H9 (cell line): ENCODE measurements at regions not wholly inside any gene's neighbourhood (a gene's known extent, or its start where the extent isn't known, plus 50 kb on each side); places are given as distances from the start of the nearest gene placed in this dataset.

Experiments used
- DNase-seq: peaks from one replicate; pipeline ENCODE4 v3.0.0-alpha.2; 2017
- H2AFZ ChIP-seq: one replicate; pipeline ENCODE4 v1.6.1; 2013; ENCODE audit warnings: mild to moderate bottlenecking, low read length, control low read depth, moderate library complexity
- H2AK5ac ChIP-seq: 2 replicates; pipeline ENCODE4 v1.6.1; 2013; ENCODE audit warnings: low read length, control low read depth, mixed read lengths; ENCODE audit not compliant: insufficient read length
- H2BK120ac ChIP-seq: one replicate; pipeline ENCODE4 v1.6.1; 2013; ENCODE audit warnings: low read depth, mild to moderate bottlenecking, low read length, control low read depth, inconsistent platforms; ENCODE audit not compliant: poor library complexity, severe bottlenecking
- H2BK12ac ChIP-seq: 2 replicates; pipeline ENCODE4 v1.6.1; 2013; ENCODE audit warnings: low read length, control low read depth, mixed read lengths, low read depth; ENCODE audit not compliant: insufficient read length
- H2BK15ac ChIP-seq: 2 replicates; pipeline ENCODE4 v1.6.1; 2013; ENCODE audit warnings: low read depth, low read length, control low read depth
- H2BK20ac ChIP-seq: one replicate; pipeline ENCODE4 v1.6.1; 2013; ENCODE audit warnings: low read depth, mild to moderate bottlenecking, low read length, control low read depth, inconsistent platforms; ENCODE audit not compliant: poor library complexity, severe bottlenecking
- H2BK5ac ChIP-seq: 2 replicates; pipeline ENCODE4 v1.6.1; 2013; ENCODE audit warnings: low read length, control low read depth, mixed read lengths; ENCODE audit not compliant: insufficient read length
- H3K14ac ChIP-seq: 2 replicates; pipeline ENCODE4 v1.6.1; 2013; ENCODE audit warnings: low read length, control low read depth; ENCODE audit not compliant: insufficient read depth
- H3K18ac ChIP-seq: 2 replicates; pipeline ENCODE4 v1.6.1; 2013; ENCODE audit warnings: low read depth, mild to moderate bottlenecking, mixed read lengths, low read length, control low read depth; ENCODE audit not compliant: insufficient read length
- H3K23ac ChIP-seq: 2 replicates; pipeline ENCODE4 v1.6.1; 2013; ENCODE audit warnings: low read length, control low read depth, mixed read lengths, low read depth; ENCODE audit not compliant: insufficient read length
- H3K23me2 ChIP-seq: 2 replicates; pipeline ENCODE4 v1.6.1; 2013; ENCODE audit warnings: low read depth, mild to moderate bottlenecking, mixed read lengths, low read length, control low read depth; ENCODE audit not compliant: insufficient read length, poor library complexity, severe bottlenecking
- H3K27ac ChIP-seq: 2 replicates; pipeline ENCODE4 v1.5.1; 2013; ENCODE audit warnings: low read length, control low read depth, mixed read lengths, low read depth; ENCODE audit not compliant: insufficient read length
- H3K27me3 ChIP-seq: 2 replicates; pipeline ENCODE4 v1.6.1; 2013; ENCODE audit warnings: low read length, control low read depth, inconsistent platforms; ENCODE audit not compliant: insufficient read depth
- H3K4ac ChIP-seq: 2 replicates; pipeline ENCODE4 v1.6.1; 2013; ENCODE audit warnings: low read depth, mild to moderate bottlenecking, control low read depth, inconsistent platforms, low read length, moderate library complexity
- H3K4me1 ChIP-seq: 2 replicates; pipeline ENCODE4 v1.6.1; 2013; ENCODE audit warnings: low read length, control low read depth, inconsistent platforms; ENCODE audit not compliant: insufficient read depth
- H3K4me2 ChIP-seq: 2 replicates; pipeline ENCODE4 v1.6.1; 2013; ENCODE audit warnings: low read length, control low read depth, mixed read lengths; ENCODE audit not compliant: insufficient read length, insufficient read depth
- H3K56ac ChIP-seq: 2 replicates; pipeline ENCODE4 v1.6.1; 2013; ENCODE audit warnings: low read depth, mild to moderate bottlenecking, mixed read lengths, low read length, control low read depth; ENCODE audit not compliant: insufficient read length
- H3K79me1 ChIP-seq: 2 replicates; pipeline ENCODE4 v1.6.1; 2013; ENCODE audit warnings: low read depth, mild to moderate bottlenecking, moderate library complexity, low read length, control low read depth, inconsistent platforms; ENCODE audit not compliant: insufficient read depth, poor library complexity, severe bottlenecking
- H3K79me2 ChIP-seq: 2 replicates; pipeline ENCODE4 v1.6.1; 2013; ENCODE audit warnings: low read length, control low read depth, inconsistent platforms; ENCODE audit not compliant: insufficient read depth
- H3K9ac ChIP-seq: 2 replicates; pipeline ENCODE4 v1.6.1; 2013; ENCODE audit warnings: low read length, control low read depth, mixed read lengths; ENCODE audit not compliant: insufficient read length; ENCODE audit errors: extremely low read depth
- H3K9me3 ChIP-seq: one replicate; pipeline ENCODE4 v1.6.1; 2013; ENCODE audit warnings: low read depth, low read length, inconsistent platforms; ENCODE audit not compliant: control insufficient read depth
- H3T11ph ChIP-seq: one replicate; pipeline ENCODE4 v1.6.1; 2013; ENCODE audit warnings: mild to moderate bottlenecking, low read length, control low read depth, inconsistent platforms
- H4K20me1 ChIP-seq: one replicate; pipeline ENCODE4 v1.6.1; 2013; ENCODE audit not compliant: control insufficient read depth, insufficient read length, insufficient read depth
- H4K5ac ChIP-seq: 2 replicates; pipeline ENCODE4 v1.6.1; 2013; ENCODE audit warnings: low read depth, mild to moderate bottlenecking, mixed read lengths, low read length, control low read depth; ENCODE audit not compliant: insufficient read length
- H4K8ac ChIP-seq: replicated peaks from 2 replicates; pipeline ENCODE4 v1.6.1; 2013; ENCODE audit warnings: low read length, control low read depth, mixed read lengths, low read depth; ENCODE audit not compliant: insufficient read length
- H4K91ac ChIP-seq: 2 replicates; pipeline ENCODE4 v1.6.1; 2013; ENCODE audit warnings: low read depth, mild to moderate bottlenecking, moderate library complexity, mixed read lengths, low read length, control low read depth; ENCODE audit not compliant: insufficient read length
- H3K27ac Mint-ChIP-seq, 3 experiments: 2 replicates in 2 of 3; 3 replicates in 1 of 3; pipeline ENCODE4 v1.8.0; 2020 to 2021; ENCODE audit warnings: mixed read lengths in 3 of 3, mild to moderate bottlenecking in 1 of 3, moderate library complexity in 1 of 3
- H3K27me3 Mint-ChIP-seq: 2 replicates; pipeline ENCODE4 v1.8.0; 2021; ENCODE audit warnings: low read depth, mild to moderate bottlenecking, moderate library complexity, mixed read lengths
- H3K36me3 Mint-ChIP-seq, 3 experiments: 2 replicates in 2 of 3; 3 replicates in 1 of 3; pipeline ENCODE4 v1.8.0; 2020 to 2021; ENCODE audit warnings: low read depth in 3 of 3, mixed read lengths in 3 of 3; ENCODE audit not compliant: insufficient read depth in 1 of 3
- H3K4me1 Mint-ChIP-seq, 2 experiments: 2 replicates each; pipeline ENCODE4 v1.8.0; 2020; ENCODE audit warnings: mixed read lengths in 2 of 2
- H3K4me3 Mint-ChIP-seq, 2 experiments: 2 replicates in 1 of 2; 3 replicates in 1 of 2; pipeline ENCODE4 v1.8.0; 2020 to 2021; ENCODE audit warnings: mild to moderate bottlenecking in 2 of 2, mixed read lengths in 2 of 2, moderate library complexity in 1 of 2
- H3K9me3 Mint-ChIP-seq, 2 experiments: 2 replicates in 1 of 2; 3 replicates in 1 of 2; pipeline ENCODE4 v1.8.0; 2020; ENCODE audit warnings: mild to moderate bottlenecking in 2 of 2, mixed read lengths in 2 of 2, moderate library complexity in 1 of 2
- CTCF ChIP-seq: fragments of 200-600 bp; sonication (generic); conservative IDR thresholded peaks from 3 replicates; pipeline ENCODE4 v1.8.0; 2021; ENCODE audit warnings: antibody characterized with exemption, mild to moderate bottlenecking
- WGBS: extraction: QIAGEN DNeasy Blood & Tissue Kit; methylation state at CpG from one replicate; pipeline ENCODE4 v1.1.7; 2013; ENCODE audit warnings: missing lambda C conversion rate, low lambda C conversion rate, mixed read lengths; ENCODE audit not compliant: insufficient read length; ENCODE audit errors: extremely low coverage; 5-methylcytosine and 5-hydroxymethylcytosine counted together

DNA sequence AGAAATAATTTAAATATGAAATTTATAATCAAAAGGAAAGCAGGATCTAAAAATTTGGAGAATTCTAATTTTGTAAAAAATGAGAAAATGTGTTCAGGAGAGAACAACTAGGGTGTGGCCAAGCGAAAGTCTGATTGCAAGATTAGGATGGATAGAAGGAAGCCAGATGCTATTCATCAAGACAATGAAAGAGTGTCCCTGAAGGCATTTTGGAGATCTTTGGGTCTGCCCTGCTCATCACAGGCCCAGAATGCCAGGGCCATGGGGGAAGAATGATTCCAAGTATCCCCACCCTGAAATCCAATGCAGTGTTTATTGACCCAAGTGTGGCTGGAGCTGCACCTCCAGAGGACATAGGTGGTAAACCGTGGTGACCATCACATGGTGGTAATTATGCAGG, 724.0 kb upstream of the FZD8 start:
- DNase-seq = no peak
- Histone ChIP-seq H4K20me1 (no peaks in the 10 kb centered on the region), H3K23me2 (no peaks in the 10 kb centered on the region), H4K91ac (no peak overlapping the region), H3K4me2 (no peak overlapping the region), H3K79me2 (no peaks in the 10 kb centered on the region), H2BK120ac (no peak overlapping the region), H3K79me1 (no peaks in the 10 kb centered on the region), H3K18ac (no peak overlapping the region), H3K4me1 (no peaks in the 10 kb centered on the region), H4K8ac (no peak overlapping the region), H2BK5ac (no peak overlapping the region), H3K27me3 (no peaks in the 10 kb centered on the region), H3K23ac (no peak overlapping the region), H3K9me3 (no peaks in the 10 kb centered on the region), H3K4ac (no peak overlapping the region), H2AK5ac (no peak overlapping the region), H3K14ac (no peak overlapping the region), H2AFZ (no peak overlapping the region), H3T11ph (no peak overlapping the region), H2BK20ac (no peak overlapping the region), H2BK12ac (no peak overlapping the region), H3K56ac (no peak overlapping the region), H3K27ac (no peak overlapping the region), H2BK15ac (no peak overlapping the region), H3K9ac (no peak overlapping the region), H4K5ac (no peak overlapping the region)
- Mint-ChIP-seq H3K27ac (no peak overlapping the region), H3K36me3 (no peaks in the 10 kb centered on the region; a peak in 1 of 7 replicates), H3K4me3 (no peak overlapping the region), H3K27me3 (no peaks in the 10 kb centered on the region), H3K4me1 (no peaks in the 10 kb centered on the region), H3K9me3 (no peaks in the 10 kb centered on the region)
- WGBS = no CpG with 5 or more reads among the region's 2 CpGs
- no peak for TF ChIP-seq CTCF
